ENCODE measurements at regions not wholly inside any gene's neighbourhood (a gene's known extent, or its start where the extent isn't known, plus 50 kb on each side); places are given as distances from the start of the nearest gene placed in this dataset.

GRCh38 chrX:9354918-9355317, 109.9 kb upstream of the TBL1X start:
- Histone ChIP-seq H3K9me3 (ENCODE audit: control insufficient read depth, low read length) (no peaks in the 10 kb centered on the region), H3K4me3 (ENCODE audit: low read depth, low read length) (no peak overlapping the region), H3K4me2 (ENCODE audit: low read length) (no peak overlapping the region), H3K79me2 (no peaks in the 10 kb centered on the region), H2AFZ (no peak overlapping the region), H3K4me1 (peaks cover 6% of the 10 kb centered on the region), H3K27me3 (ENCODE audit: control insufficient read depth, insufficient read depth, low read length) (no peaks in the 10 kb centered on the region), H3K27ac (no peak overlapping the region), H3K9ac (no peak overlapping the region), H3K36me3 (ENCODE audit: control insufficient read depth, insufficient read depth, low read length) (no peaks in the 10 kb centered on the region)
- no peak for TF ChIP-seq CTCF (IDR thresholded peaks at IDR 0.05)

- no peak for TF ChIP-seq CTCF (IDR thresholded peaks at IDR 0.05)
- H3K9ac ChIP-seq: no peak overlapping the region
- no peaks in the 10 kb centered on the region for H3K36me3 ChIP-seq (ENCODE audit: control insufficient read depth, insufficient read depth, low read length)
- no peak overlapping the region for H3K4me3 ChIP-seq (ENCODE audit: low read depth, low read length)
- no peaks in the 10 kb centered on the region for H3K79me2 ChIP-seq
- no peak overlapping the region for H3K4me2 ChIP-seq (ENCODE audit: low read length)
- no peaks in the 10 kb centered on the region for H3K9me3 ChIP-seq (ENCODE audit: control insufficient read depth, low read length)
- no peak overlapping the region for H2AFZ ChIP-seq
- H3K27ac ChIP-seq: no peak overlapping the region
- no peaks in the 10 kb centered on the region for H3K27me3 ChIP-seq (ENCODE audit: control insufficient read depth, insufficient read depth, low read length)
- peaks cover 6% of the 10 kb centered on the region for H3K4me1 ChIP-seq
Measured at GRCh38 chrX:9355739-9356138, 109.1 kb upstream of the TBL1X start.

- H3K36me3 ChIP-seq (ENCODE audit: control insufficient read depth, insufficient read depth, low read length): no peaks in the 10 kb centered on the region
- no peak overlapping the region for H3K27ac ChIP-seq
- H3K9me3 ChIP-seq (ENCODE audit: control insufficient read depth, low read length): no peaks in the 10 kb centered on the region
- H3K27me3 ChIP-seq (ENCODE audit: control insufficient read depth, insufficient read depth, low read length): no peaks in the 10 kb centered on the region
- no peak overlapping the region for H3K4me3 ChIP-seq (ENCODE audit: low read depth, low read length)
- H3K9ac ChIP-seq: no peak overlapping the region
- TF ChIP-seq CTCF (IDR thresholded peaks at IDR 0.05): no peak
- no peak overlapping the region for H2AFZ ChIP-seq
- H3K4me1 ChIP-seq: peaks cover 6% of the 10 kb centered on the region
- no peaks in the 10 kb centered on the region for H3K79me2 ChIP-seq
- H3K4me2 ChIP-seq (ENCODE audit: low read length): no peak overlapping the region
Measured at GRCh38 chrX:9356846-9357245, 108.0 kb upstream of the TBL1X start.

GRCh38 chrX:9357518-9358114, 107.2 kb upstream of the TBL1X start:
- TF ChIP-seq CTCF (IDR thresholded peaks at IDR 0.05): no peak
- no peaks in the 10 kb centered on the region for H3K36me3 ChIP-seq (ENCODE audit: control insufficient read depth, insufficient read depth, low read length)

GRCh38 chrX:9362363-9362928, 102.4 kb upstream of the TBL1X start:
- Histone ChIP-seq H3K27ac (no peak overlapping the region), H3K79me2 (no peaks in the 10 kb centered on the region), H3K4me2 (ENCODE audit: low read length) (no peak overlapping the region), H3K9ac (no peak overlapping the region), H3K4me3 (ENCODE audit: low read depth, low read length) (no peak overlapping the region), H3K27me3 (ENCODE audit: control insufficient read depth, insufficient read depth, low read length) (no peaks in the 10 kb centered on the region), H2AFZ (no peak overlapping the region), H3K36me3 (ENCODE audit: control insufficient read depth, insufficient read depth, low read length) (no peaks in the 10 kb centered on the region), H3K4me1 (no peaks in the 10 kb centered on the region), H3K9me3 (ENCODE audit: control insufficient read depth, low read length) (no peaks in the 10 kb centered on the region)
- TF ChIP-seq CTCF (IDR thresholded peaks at IDR 0.05): no peak

More at GRCh38 chrX:9357518-9358114, 107.2 kb upstream of the TBL1X start:
- no peak overlapping the region for H3K9ac ChIP-seq
- H3K9me3 ChIP-seq (ENCODE audit: control insufficient read depth, low read length): no peaks in the 10 kb centered on the region
- H3K27me3 ChIP-seq (ENCODE audit: control insufficient read depth, insufficient read depth, low read length): no peaks in the 10 kb centered on the region
- no peak overlapping the region for H3K27ac ChIP-seq
- H2AFZ ChIP-seq: no peak overlapping the region
- no peak overlapping the region for H3K4me3 ChIP-seq (ENCODE audit: low read depth, low read length)
- H3K79me2 ChIP-seq: no peaks in the 10 kb centered on the region
- peaks cover 6% of the 10 kb centered on the region for H3K4me1 ChIP-seq
- H3K4me2 ChIP-seq (ENCODE audit: low read length): no peak overlapping the region

Measured in parathyroid adenoma (tissue), 2 donors.